Glutamatergic neuron (in vitro differentiated cells): ENCODE measurements at regions not wholly inside any gene's neighbourhood (a gene's known extent, or its start where the extent isn't known, plus 50 kb on each side); places are given as distances from the start of the nearest gene placed in this dataset.
"Not testable (repeated sequence)": the region's sequence is repeated elsewhere in the genome, so short reads cannot be mapped to it uniquely, and the experiment has no call there.

ENCODE experiments used
- DNase-seq: peaks from one replicate; pipeline ENCODE4 v3.0.0; 2022
- H3K27ac Mint-ChIP-seq: one replicate; pipeline ENCODE4 v1.8.0; 2020; ENCODE audit warnings: mild to moderate bottlenecking, mixed read lengths, inconsistent platforms; ENCODE audit not compliant: unreplicated experiment
- H3K27me3 Mint-ChIP-seq: one replicate; pipeline ENCODE4 v1.8.0; 2020; ENCODE audit warnings: mild to moderate bottlenecking, moderate library complexity, mixed read lengths, inconsistent platforms; ENCODE audit not compliant: unreplicated experiment
- H3K36me3 Mint-ChIP-seq: one replicate; pipeline ENCODE4 v1.8.0; 2020; ENCODE audit warnings: mild to moderate bottlenecking, mixed read lengths, inconsistent platforms; ENCODE audit not compliant: unreplicated experiment
- H3K4me1 Mint-ChIP-seq: one replicate; pipeline ENCODE4 v1.8.0; 2020; ENCODE audit warnings: mild to moderate bottlenecking, low read depth, mixed read lengths, inconsistent platforms; ENCODE audit not compliant: unreplicated experiment
- H3K4me3 Mint-ChIP-seq: one replicate; pipeline ENCODE4 v1.8.0; 2020; ENCODE audit warnings: mild to moderate bottlenecking, mixed read lengths, inconsistent platforms; ENCODE audit not compliant: unreplicated experiment
- H3K9me3 Mint-ChIP-seq: one replicate; pipeline ENCODE4 v1.8.0; 2020; ENCODE audit warnings: mild to moderate bottlenecking, moderate library complexity, mixed read lengths, inconsistent platforms; ENCODE audit not compliant: unreplicated experiment
- CTCF ChIP-seq: fragments of 200-600 bp; sonication (generic); IDR thresholded peaks from one replicate; pipeline ENCODE4 v1.5.0; 2021; ENCODE audit not compliant: partially characterized antibody, unreplicated experiment

GRCh38 chr13:18741696-18742095 is 439.9 kb downstream of the TUBA3C start:
- not testable (repeated sequence) for H3K27me3 Mint-ChIP-seq, H3K4me1 Mint-ChIP-seq, H3K27ac Mint-ChIP-seq, DNase-seq, H3K36me3 Mint-ChIP-seq, H3K4me3 Mint-ChIP-seq
- peaks cover 30% of the 10 kb centered on the region for H3K9me3 Mint-ChIP-seq

- no peaks in the 10 kb centered on the region for H3K27me3 Mint-ChIP-seq
- TF ChIP-seq CTCF: no peak
- H3K27ac Mint-ChIP-seq: no peak overlapping the region
- no peak overlapping the region for H3K4me3 Mint-ChIP-seq
- H3K9me3 Mint-ChIP-seq: peaks cover 22% of the 10 kb centered on the region
- no peaks in the 10 kb centered on the region for H3K36me3 Mint-ChIP-seq
- no peaks in the 10 kb centered on the region for H3K4me1 Mint-ChIP-seq
- DNase-seq: no peak
Measured at GRCh38 chr13:18739310-18739709, 442.3 kb downstream of the TUBA3C start.

GRCh38 chr13:18738086-18738485 is 443.5 kb downstream of the TUBA3C start:
- H3K4me1 Mint-ChIP-seq, H3K4me3 Mint-ChIP-seq, H3K27me3 Mint-ChIP-seq, H3K36me3 Mint-ChIP-seq, H3K27ac Mint-ChIP-seq, DNase-seq: not testable (repeated sequence)
- H3K9me3 Mint-ChIP-seq: peaks cover 20% of the 10 kb centered on the region

- not testable (repeated sequence) for H3K4me1 Mint-ChIP-seq, H3K27me3 Mint-ChIP-seq, H3K4me3 Mint-ChIP-seq, DNase-seq, H3K27ac Mint-ChIP-seq, H3K9me3 Mint-ChIP-seq, H3K36me3 Mint-ChIP-seq
Measured at GRCh38 chr13:18727138-18727537, 454.5 kb downstream of the TUBA3C start.

- peaks cover 11% of the 10 kb centered on the region for H3K9me3 Mint-ChIP-seq
- H3K27me3 Mint-ChIP-seq, H3K4me3 Mint-ChIP-seq: not testable (repeated sequence)
Measured at GRCh38 chr13:18726524-18726923, 455.1 kb downstream of the TUBA3C start.

GRCh38 chr13:18725242-18725822 is 456.3 kb downstream of the TUBA3C start:
- not testable (repeated sequence) for H3K27me3 Mint-ChIP-seq, H3K4me3 Mint-ChIP-seq, DNase-seq, H3K4me1 Mint-ChIP-seq, H3K27ac Mint-ChIP-seq, H3K36me3 Mint-ChIP-seq
- H3K9me3 Mint-ChIP-seq: peaks cover 13% of the 10 kb centered on the region

More at GRCh38 chr13:18726524-18726923, 455.1 kb downstream of the TUBA3C start:
- not testable (repeated sequence) for DNase-seq, H3K36me3 Mint-ChIP-seq, H3K4me1 Mint-ChIP-seq, H3K27ac Mint-ChIP-seq

GRCh38 chr13:18714889-18715288 is 466.7 kb downstream of the TUBA3C start:
- H3K4me1 Mint-ChIP-seq: no peaks in the 10 kb centered on the region
- H3K36me3 Mint-ChIP-seq: no peaks in the 10 kb centered on the region
- no peak overlapping the region for H3K4me3 Mint-ChIP-seq
- peaks cover 8% of the 10 kb centered on the region for H3K9me3 Mint-ChIP-seq
- DNase-seq: no peak
- no peak for TF ChIP-seq CTCF
- H3K27ac Mint-ChIP-seq: no peak overlapping the region
- H3K27me3 Mint-ChIP-seq: no peaks in the 10 kb centered on the region

GRCh38 chr13:18710673-18711072 is 471.0 kb downstream of the TUBA3C start:
- H3K9me3 Mint-ChIP-seq: peaks cover 11% of the 10 kb centered on the region
- H3K4me1 Mint-ChIP-seq, DNase-seq, H3K27ac Mint-ChIP-seq, H3K36me3 Mint-ChIP-seq, H3K4me3 Mint-ChIP-seq, H3K27me3 Mint-ChIP-seq: not testable (repeated sequence)

GRCh38 chr13:18706538-18706937 is 475.1 kb downstream of the TUBA3C start:
- H3K9me3 Mint-ChIP-seq, H3K4me3 Mint-ChIP-seq, H3K27me3 Mint-ChIP-seq, H3K27ac Mint-ChIP-seq, H3K36me3 Mint-ChIP-seq, DNase-seq, H3K4me1 Mint-ChIP-seq: not testable (repeated sequence)

- H3K27ac Mint-ChIP-seq, H3K4me1 Mint-ChIP-seq, DNase-seq, H3K4me3 Mint-ChIP-seq, H3K9me3 Mint-ChIP-seq, H3K27me3 Mint-ChIP-seq, H3K36me3 Mint-ChIP-seq: not testable (repeated sequence)
Measured at GRCh38 chr13:18702464-18703247, 479.0 kb downstream of the TUBA3C start.
